Body of pancreas (tissue), 4 donors: ENCODE measurements at regions not wholly inside any gene's neighbourhood (a gene's known extent, or its start where the extent isn't known, plus 50 kb on each side); places are given as distances from the start of the nearest gene placed in this dataset.

ENCODE experiments used
- POLR2A ChIP-seq, 3 donors: fragments of 450-650 bp; IDR thresholded peaks; one replicate each; pipeline ENCODE4 v1.6.1; 2016; ENCODE audit warnings: antibody characterized with exemption in 3 of 3, mild to moderate bottlenecking in 2 of 3
- TF ChIP-seq, protein P1 (sequence below), 7 experiments: fragments of 450-650 bp in 4 of 7; fragments of 200-600 bp in 3 of 7; sonication (generic) in 3 of 7; IDR thresholded peaks; one replicate each; pipeline ENCODE4 v1.5.1; 2016 to 2019; ENCODE audit warnings: antibody characterized with exemption in 7 of 7

- TF ChIP-seq, protein P1, sequence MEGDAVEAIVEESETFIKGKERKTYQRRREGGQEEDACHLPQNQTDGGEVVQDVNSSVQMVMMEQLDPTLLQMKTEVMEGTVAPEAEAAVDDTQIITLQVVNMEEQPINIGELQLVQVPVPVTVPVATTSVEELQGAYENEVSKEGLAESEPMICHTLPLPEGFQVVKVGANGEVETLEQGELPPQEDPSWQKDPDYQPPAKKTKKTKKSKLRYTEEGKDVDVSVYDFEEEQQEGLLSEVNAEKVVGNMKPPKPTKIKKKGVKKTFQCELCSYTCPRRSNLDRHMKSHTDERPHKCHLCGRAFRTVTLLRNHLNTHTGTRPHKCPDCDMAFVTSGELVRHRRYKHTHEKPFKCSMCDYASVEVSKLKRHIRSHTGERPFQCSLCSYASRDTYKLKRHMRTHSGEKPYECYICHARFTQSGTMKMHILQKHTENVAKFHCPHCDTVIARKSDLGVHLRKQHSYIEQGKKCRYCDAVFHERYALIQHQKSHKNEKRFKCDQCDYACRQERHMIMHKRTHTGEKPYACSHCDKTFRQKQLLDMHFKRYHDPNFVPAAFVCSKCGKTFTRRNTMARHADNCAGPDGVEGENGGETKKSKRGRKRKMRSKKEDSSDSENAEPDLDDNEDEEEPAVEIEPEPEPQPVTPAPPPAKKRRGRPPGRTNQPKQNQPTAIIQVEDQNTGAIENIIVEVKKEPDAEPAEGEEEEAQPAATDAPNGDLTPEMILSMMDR (IDR thresholded peaks at IDR 0.05): no peak
- TF ChIP-seq POLR2A (IDR thresholded peaks at IDR 0.05): no peak
Measured at GRCh38 chrY:19168202-19168565, 394.6 kb upstream of the HSFY2 start.
